GM19463 (cell line): ENCODE measurements at regions not wholly inside any gene's neighbourhood (a gene's known extent, or its start where the extent isn't known, plus 50 kb on each side); places are given as distances from the start of the nearest gene placed in this dataset.

ENCODE experiments used
- ATAC-seq: cut with Tn5 transposase; IDR thresholded peaks from one replicate; pipeline ENCODE4 v1.9.1; 2021; ENCODE audit warnings: mild to moderate bottlenecking, moderate library complexity; ENCODE audit not compliant: unreplicated experiment

DNA sequence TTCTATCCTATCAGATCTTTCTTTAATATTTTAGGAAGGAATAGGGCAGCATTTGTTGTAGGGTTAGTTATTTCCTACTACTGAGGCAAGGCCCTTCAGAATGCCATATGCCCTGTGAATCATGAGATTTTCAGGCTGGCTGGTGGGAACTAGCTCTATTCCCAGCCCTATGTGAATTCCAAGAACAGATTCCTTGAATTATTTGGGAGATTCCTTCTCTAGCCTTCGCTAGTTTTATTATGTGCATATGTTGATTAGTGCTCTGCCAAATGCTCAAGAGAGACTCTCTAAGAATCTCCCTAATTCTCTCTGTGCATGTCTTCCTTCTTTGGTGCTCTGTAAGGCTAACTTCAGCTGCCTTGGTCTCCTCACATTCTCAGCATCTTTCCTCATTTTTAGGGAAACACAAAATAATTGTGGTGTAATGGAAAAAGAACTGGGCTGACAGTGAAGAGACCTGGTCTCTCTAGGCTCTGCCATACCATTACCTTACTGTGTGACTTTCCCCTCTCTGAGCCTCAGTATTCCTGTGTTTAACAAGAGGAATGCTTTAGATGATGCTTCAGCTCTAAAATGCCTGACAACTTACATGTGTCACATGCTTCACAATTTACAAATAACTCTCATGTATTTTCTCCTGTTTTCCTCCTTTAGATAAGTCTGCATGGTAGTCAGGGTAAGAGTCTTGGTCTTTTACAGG lies 79.7 kb downstream of the VMA21 start:
- ATAC-seq = no peak

GRCh38 chrX:151478058-151478457 lies 81.1 kb downstream of the VMA21 start:
- no peak for ATAC-seq

- peak; percentile 85 for ATAC-seq
These were observed 74.8 kb upstream of the PASD1 start for GRCh38 chrX:151488677-151489076.

GRCh38 chrX:151505796-151506195 lies 57.7 kb upstream of the PASD1 start:
- peak; percentile 69 for ATAC-seq

DNA sequence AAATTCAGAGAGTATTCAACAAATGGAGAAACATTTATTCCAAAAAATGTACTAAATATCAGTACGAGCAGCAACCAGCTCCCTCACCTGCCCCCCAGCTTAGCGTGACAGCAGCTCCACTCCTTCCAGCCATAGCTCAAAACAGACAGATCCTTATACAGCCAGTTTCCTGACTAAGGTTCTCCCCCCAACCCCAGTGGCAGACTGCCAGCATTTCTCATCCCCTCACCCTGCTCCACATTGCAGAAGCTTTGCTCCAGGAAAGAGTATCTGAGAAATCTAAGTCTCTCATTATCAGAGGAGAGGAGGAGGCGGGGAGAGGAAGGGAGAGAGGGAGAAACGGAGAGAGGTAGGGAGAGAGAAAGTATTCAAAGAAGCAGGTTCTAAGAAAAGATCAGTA lies 53.3 kb upstream of the PASD1 start:
- ATAC-seq = no peak

DNA sequence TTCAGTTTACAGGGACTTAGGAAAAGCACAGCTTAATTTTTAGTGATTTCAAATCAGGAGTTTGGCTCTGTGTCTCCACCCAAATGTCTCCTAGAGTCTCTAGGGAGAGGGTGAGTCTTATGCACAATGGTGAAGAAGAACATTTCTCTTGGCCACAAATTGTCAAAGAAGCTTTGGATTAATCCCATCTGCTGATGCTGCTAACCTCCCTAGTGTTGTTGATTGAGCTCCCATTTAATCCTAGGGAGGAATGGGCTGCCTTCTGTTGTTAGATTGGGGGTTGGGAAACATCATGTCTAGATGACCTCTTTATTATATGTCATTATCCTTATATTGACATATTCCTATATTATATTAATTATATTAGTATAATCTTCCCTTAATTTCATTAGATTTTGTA lies 50.0 kb upstream of the PASD1 start:
- no peak for ATAC-seq
